NCI-H82 (cell line): ENCODE measurements at regions not wholly inside any gene's neighbourhood (a gene's known extent, or its start where the extent isn't known, plus 50 kb on each side); places are given as distances from the start of the nearest gene placed in this dataset.
"Not testable (repeated sequence)": the region's sequence is repeated elsewhere in the genome, so short reads cannot be mapped to it uniquely, and the experiment has no call there.

Source experiments
- DNase-seq: peaks from one replicate; lab custom pipeline; 2025; lab: John Stamatoyannopoulos, UW

DNA sequence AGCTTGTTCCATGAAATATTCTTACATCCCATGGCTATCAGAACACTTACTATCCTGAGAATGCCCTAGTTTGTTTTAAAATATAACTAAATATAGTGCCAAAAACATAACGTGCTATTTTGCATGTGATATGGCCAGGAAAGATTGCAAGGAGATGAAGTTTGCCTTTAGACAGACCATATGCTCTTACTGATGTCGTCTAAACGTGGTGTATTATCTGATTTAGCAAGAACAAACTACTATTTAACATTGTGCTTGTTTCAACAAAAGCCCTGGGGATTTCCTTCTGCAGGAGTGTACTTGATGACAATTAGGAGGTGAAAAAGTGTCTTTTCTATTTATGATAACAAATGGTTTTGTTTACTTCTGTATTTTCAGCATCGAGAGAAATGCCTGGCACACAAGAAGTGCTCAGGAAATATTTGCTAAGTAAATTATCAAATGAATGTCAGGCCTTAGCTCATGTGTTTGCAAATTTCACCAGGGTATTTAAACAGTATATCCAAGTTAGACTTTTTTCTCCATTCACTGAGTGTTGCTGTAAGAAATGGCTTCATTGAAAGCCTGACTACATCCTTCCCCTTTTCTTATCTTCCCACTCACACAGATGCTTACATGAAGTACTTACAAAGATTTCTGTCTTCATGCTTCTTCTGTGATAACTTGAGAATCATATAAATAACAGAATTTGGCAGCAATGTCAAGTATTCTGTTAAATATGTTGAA is 1033.6 kb downstream of the CDH8 start:
- no peak for DNase-seq

DNA sequence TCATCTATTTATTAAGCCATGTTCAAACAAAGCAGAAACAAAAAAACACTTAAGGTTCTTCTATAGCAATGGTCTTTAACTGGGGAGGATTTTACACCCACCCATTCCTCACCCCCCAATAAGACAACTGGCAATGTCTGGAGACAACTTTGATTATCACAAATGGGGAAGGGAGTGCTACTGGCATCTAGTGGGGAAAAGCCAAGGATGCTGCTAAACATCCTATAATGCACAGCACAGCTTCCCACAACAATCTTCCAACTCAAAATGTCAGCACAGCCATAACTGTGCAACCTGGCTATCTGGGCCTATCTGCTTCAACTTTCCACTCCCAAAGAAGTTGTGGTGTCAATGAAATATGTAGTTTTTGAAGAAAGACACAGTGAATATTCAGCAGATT is 1044.4 kb downstream of the CDH8 start:
- peak; percentile 3 for DNase-seq

DNA sequence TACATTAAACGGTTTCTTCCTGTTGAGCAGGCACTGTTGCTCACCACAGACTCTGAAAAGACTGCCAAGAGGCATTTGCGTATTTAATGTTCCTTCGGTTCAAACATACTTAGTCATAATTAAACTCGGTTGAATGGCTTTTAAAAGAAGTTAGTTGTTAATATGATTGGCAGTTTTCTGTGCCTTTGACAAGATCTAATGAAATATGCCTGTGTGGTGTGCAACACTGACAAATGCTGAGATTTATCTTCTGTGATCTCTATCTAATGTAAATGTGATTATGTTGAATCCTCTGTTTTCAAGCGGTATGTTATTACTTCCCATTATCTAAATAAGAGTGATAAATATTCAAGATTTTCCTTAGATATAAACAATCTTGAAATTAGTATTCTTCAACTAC is 1046.6 kb downstream of the CDH8 start:
- no peak for DNase-seq

DNA sequence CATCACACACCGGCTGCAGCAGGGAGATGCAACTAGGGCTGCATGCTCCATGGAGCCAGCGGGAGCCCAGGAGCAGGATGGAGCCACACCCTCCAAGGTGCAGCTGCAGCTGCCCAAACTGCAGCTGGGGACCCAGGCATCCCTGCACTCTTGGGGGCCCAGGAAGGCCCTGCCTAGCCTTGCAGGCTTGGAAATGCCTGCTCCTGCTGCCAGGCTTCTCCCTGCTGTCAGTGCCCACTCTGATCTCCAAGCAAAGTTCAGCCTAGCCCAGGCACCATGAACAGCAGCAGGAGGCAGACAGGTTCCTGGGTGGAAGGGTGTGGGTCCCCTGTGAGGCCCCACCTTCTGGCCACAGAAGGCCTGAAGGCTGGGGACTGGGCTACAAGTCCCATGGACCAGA is 1057.1 kb downstream of the CDH8 start:
- no peak for DNase-seq

DNA sequence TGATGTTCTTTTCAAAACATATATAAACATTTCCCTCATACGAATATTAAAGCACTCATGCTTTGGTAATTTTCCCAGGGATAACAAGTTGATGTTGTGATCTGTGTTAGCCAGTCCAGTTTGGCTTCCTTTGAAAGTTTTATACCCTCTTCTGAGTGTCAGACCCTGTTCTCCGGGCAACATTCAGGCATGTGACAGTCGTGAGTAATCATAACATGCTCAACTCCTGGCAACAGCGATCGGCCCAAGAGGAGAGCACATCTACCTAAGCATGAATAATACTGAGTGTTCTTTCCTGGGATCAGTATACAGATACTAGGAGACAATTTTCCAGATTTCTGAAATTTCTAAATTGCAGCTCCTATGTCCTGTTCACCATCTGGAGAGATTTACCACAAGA is 1086.4 kb downstream of the CDH8 start:
- no peak for DNase-seq

DNA sequence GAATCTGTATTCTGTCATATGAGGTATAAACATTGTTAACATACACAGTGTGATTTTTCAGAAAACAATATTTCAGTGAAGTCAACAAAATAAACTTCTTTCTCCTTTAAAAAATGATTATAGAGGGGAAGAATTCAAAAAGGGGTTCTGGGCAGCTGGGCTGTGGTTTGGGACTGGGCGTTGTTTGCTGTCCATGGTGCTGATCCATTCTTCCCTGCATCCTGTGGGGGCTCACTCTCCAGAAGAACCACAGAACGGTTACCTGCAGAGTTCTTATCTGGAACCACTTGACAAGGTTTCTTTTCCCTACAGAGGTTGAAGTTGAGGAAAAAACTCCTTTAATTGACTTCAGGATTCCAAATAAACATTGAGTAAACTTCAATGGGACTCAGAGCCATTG is 1091.0 kb downstream of the CDH8 start:
- no peak for DNase-seq

DNA sequence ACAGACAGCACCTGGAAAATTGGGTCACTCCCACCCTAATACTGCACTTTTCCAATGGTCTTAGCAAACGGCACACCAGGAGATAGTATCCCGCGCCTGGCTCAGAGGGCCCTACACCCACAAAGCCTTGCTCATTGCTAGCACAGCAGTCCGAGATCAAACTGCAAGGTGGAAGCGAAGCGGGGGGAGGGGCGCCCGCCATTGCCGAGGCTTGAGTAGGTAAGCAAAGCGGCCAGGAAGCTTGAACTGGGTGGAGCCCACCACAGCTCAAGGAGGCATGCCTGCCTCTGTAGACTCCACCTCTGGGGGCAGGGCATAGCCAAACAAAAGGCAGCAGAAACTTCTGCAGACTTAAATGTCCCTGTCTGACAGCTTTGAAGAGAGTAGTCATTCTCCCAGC is 1100.0 kb downstream of the CDH8 start:
- DNase-seq, result not testable (repeated sequence)

DNA sequence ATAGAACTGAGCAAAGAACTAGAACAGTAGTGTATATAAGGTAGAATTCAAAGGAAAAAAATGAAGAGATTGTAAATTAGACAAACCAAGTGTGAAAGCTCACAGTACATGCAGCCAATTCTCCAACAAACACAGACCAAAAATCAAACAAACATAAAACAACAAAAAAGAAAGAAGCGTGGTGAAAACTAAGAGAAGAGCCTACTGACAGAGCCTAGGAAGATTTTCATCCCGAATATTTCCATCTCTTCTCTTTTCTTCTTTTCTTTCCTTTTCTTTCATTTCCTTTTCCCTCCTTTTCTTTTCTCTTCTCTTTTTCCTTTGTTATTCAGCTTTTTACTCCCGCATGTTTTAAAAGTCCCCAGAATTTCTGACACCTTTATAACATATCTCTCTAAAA is 1103.6 kb downstream of the CDH8 start:
- no peak for DNase-seq

DNA sequence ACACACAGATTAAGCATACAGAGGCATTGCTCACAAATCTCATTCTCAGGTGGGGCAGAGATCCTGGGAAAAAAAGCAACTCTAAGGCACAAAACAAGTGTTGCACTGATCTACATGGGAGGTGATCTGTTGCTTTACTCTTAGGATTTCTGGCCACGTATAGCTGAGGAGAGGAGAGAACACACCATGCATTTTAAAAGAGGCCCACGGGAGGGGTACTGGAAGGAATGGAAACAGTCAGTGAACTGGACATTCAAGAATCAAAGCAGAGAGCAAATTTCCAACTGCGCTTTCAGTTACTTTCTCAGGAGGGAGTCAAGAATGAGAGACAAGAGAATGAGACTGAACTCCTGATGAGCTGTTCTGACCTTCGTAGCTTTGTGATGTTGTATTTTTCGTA is 1105.9 kb downstream of the CDH8 start:
- DNase-seq, result no peak

DNA sequence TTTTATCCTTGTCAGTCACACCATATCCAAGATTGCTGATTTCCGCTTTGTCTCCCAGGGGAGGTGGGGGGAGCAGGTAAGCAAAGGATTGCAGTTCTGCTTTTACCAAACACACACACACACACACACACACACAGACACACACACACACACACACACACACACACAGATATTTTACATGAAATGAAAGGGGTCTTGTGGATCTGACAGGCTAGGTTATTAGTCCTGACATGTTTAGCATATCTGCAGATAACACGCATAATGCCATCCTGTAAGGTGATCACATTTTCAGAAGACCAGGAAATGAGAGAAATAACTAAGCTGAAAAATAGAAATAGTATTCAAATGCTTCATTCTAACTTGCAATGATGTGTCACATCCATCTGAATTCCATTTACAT is 1113.3 kb downstream of the CDH8 start:
- no peak for DNase-seq

DNA sequence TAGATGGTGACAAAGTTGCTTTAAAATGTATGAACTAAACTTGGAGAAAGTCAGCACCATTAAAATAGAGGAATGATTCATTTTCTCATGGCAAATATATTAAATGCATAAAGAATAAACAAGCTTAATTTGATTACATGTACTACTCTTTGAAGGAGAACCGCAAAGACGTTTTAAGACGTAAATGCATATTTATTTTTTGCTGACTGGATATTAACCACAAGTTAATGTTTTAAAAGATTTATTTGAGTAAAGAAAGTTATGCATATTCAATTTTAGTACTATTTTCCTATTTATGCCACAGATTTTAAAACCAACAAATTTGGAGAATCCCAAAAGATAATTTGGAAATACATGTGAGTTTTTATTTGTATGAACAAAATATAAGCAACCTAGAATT is 1121.9 kb downstream of the CDH8 start:
- no peak for DNase-seq

DNA sequence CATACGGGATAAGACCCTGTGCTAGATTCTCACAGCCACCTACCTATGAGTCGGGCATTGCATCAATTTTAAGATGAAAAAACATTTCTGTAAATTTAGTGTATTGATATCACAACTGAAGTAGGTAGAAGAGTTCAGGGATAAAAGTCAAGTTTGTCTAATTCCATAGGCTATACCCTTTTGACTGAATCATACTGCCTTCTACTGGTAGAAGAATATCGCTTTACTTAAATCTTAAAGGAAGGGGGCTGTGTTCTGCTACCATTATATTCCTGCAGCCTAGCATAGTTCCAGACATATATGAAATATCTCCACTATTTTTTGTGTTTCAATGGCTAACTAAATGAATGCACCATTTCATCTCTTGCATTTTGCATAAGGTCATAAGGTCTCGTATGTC is 1128.6 kb downstream of the CDH8 start:
- DNase-seq, result peak; percentile 3

DNA sequence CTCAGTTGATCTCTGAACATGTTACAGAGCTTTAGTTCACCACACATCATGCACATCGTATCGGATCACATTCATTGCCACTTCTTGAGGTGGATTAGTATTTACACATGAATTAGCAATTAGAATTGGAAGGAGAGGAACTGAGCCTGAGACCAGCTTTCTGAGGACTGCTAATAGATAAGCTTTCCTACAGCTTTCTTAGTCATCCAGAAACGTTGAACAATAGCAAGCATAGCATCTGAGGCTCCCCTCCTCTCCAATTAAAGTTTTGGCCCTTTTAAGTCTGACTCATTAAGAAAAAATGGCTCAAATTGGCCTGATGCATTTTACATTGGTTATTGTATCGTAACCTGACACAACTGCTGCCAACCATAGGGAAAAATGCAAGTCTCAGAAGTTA is 1130.4 kb downstream of the CDH8 start:
- DNase-seq, result peak; percentile 86

DNA sequence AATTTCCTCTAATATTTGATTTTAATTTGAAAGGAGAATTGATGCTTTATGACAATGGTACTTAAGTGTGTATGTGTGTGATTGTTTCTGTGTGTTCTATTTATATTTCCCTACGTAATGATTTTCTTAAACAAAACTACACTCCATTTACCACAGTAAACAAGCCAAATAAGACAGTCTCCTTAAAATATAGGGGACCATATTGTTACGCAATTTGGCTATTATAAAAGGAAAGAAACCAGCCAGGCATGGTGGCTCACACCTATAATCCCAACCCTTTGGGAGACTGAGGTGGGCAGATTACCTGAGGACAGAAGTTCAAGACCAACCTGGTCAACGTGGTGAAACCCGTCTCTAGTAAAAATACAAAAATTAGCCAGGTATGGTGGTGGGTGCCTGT is 1134.1 kb downstream of the CDH8 start:
- no peak for DNase-seq

DNA sequence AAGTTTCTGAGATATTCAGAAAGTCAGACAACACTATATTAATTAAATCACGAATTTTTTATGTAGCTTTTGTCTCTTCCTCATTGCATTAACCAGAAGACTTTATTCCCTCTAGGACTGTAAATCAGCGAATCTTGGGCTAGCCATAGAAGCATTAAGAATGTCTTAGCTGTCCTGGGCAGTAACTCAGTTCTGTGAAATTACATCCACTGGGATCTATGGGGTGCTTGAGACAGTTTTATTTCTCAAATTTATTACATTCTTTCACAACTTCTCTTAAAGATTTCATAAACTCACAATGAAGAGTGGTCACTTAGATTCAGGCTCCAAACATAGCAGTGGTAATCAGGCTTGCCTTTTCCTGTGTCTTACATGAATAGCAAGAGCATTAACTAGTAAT is 1153.4 kb downstream of the CDH8 start:
- DNase-seq, result no peak

DNA sequence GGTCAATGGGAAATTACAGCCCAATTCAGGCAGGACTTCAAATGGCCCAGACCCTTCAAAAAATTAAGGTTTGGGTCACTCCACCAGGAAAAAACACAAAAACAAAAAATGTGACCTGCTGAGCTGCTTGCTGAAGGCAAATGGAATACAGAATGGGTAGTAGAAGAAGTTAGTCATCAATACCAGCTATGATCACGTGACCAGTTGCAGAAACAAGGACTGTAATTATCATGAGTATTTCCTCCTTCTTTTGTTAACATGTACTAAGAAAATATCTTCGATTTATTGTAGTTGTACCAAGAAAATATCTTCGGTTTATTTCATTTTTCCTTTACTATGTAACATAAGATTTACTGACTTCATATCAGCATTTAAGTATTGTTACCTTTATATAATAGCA is 1183.6 kb downstream of the CDH8 start:
- no peak for DNase-seq

DNA sequence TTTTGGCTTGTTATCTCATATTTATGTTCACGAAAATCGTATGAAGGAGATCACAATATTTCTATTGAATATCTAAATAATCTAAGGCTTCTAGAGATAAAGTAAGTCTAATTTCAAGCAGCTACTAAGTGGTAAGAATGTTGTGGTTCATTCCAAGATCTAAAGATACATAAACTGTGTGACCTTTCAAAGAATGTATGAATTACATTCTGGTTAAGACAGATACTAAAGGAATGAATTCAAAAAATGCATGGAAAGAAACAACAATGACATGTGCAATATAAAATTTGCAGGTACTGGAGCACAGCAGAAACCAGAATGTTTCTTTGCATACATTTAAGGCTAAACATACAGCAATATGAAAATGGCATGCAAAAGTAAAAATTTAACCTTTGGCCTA is 1214.6 kb downstream of the CDH8 start:
- no peak for DNase-seq

DNA sequence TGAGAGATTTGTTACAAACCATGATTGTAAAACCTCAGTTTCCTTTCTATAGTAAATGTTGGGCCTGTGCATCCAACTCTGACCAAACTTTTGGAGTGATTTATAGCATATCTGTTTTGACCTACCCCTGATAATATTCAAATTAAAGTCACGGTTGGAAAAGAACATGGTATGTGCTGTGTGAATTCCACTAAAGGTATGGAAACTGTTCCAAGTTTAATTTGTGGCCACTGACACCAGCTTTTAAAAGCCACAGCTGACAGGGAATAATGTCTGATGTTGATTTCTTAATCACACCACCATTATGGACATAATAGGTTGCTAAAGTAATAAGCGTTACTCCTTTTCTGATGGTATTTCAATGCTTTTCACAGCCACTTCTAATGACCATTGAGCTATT is 1215.9 kb downstream of the CDH8 start:
- DNase-seq, result no peak

DNA sequence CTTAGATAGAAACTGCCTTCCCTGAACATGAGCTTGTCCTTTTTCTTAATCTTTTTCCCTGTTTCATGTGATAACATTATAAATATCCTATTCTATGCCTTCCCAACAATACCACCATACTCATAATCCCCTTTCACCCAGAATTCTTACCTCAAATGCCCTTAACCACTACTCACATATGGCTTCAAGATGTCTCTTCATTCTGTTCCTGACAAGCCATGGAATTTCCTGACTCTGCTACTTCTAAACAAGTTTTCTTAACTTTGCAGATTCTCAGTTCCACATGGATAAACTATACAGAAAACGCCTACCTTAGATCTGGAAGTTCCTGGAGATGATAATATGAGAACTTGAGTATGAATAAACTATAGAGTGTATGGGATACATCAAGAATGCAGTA is 1217.8 kb downstream of the CDH8 start:
- DNase-seq, result no peak

DNA sequence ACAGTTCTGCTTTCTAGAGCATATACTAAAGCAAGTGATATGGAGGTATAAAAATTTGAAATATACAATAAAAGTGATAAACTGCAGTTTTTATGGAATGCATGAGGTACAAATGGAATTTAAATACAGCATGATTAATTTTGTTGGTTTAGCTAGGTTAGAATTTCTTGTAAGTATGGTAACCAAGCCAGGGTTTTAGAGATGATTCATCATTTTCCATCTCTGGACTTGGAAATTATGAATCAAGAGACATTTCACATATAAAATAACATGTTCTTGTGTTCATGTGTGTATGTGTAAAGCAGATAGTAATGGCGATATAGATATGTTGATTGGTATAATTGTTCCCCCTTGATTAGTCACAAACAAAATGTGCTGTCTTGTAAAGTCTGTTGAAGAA is 1219.8 kb downstream of the CDH8 start:
- DNase-seq, result no peak

DNA sequence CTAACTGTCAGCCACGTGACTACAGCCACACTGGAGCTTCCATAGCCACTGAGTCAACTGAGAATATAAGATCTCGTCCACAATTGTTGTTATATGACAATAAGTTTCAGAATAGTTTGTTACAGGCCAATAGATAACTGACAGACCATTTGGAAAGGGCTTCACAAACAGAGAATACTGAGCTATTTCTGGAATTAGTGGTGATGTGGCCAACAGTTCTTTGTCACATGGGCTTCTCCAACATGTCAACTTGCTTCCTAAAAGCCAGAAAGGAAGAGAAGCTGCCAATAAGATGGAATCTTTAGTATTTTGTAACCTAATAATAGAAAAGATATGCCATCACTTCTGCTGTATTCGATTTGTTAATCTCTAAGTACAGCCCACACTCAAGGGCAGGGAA is 1220.4 kb downstream of the CDH8 start:
- no peak for DNase-seq

DNA sequence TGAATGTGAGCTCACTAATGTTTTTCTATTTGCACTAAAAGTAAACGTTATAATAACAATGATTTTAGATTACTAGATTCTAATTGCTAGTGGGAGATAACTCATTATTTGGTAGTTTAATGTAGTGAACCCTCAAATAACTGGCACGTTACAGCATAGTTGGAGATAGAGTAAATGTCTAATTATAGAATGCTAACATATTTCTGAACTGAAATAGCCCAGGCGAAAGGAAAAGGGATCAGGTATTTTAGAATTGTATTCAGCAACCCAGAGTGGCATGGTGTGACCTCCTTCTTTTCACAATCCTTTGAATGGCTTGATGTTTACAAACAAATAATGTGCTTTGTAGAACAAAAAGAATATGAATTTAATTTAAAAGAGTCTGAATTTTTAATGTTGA is 1221.2 kb downstream of the CDH8 start:
- no peak for DNase-seq

DNA sequence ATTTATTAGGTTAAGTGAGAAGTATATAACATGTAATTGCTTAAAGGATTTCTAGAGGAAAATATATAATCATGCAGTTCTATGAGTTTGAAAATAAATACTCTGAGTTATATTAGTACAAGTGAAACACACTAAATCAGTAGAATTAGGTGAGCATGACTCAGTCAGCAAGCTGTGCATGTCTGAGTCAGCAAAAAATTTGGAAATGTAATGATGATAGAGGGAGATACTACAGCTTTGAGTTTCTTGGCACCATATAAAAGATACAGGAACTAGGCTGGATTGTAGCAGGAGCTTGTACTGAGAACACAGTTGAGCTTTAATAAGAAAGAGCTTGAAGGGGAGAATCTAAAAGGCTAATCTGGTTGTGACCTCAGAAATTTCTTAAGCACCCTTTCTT is 1224.6 kb downstream of the CDH8 start:
- DNase-seq, result no peak

DNA sequence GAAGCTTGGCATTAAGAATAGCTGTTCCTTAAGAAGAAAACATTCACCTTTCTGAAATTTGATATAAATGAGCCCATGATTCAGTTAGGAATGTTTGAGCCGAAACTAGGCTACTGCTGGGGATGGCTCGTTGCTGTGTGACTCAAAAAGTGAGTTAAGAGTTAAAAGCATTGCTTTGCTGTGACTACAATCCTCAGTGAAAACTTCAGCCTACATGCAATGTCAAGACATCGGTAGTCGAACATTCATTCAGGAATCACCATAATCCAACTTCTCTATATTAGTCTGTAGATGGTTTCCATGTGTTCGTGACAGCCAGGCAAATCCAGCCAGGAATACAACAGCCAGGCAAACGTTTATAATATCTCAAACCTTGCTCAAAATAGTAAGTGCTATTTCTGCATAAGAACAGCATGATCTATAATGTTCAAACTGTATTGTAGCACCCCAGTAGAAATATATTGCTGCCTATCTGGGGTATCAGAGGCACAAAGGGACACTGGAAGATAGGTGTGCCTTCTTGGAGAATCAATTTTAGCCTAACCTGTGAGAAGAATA is 1225.1 kb downstream of the CDH8 start:
- no peak for DNase-seq
